PC-3 (cell line): ENCODE measurements at regions not wholly inside any gene's neighbourhood (a gene's known extent, or its start where the extent isn't known, plus 50 kb on each side); places are given as distances from the start of the nearest gene placed in this dataset.

Source experiments
- EZH2 ChIP-seq: fragments of 300-600 bp; sonication (generic); IDR thresholded peaks from one replicate; pipeline ENCODE4 v1.6.1; 2017; ENCODE audit warnings: antibody characterized with exemption, mild to moderate bottlenecking, low read length; ENCODE audit not compliant: unreplicated experiment
- EZH2phosphoT487 ChIP-seq: fragments of 300-600 bp; sonication (generic); IDR thresholded peaks from 2 replicates; pipeline ENCODE4 v1.6.1; 2018; ENCODE audit warnings: mild to moderate bottlenecking, antibody characterized with exemption, low read length, borderline replicate concordance
- TF ChIP-seq, protein P1 (sequence below): fragments of 300-600 bp; sonication (generic); conservative IDR thresholded peaks from 2 replicates; pipeline ENCODE4 v1.5.1; 2017; ENCODE audit warnings: antibody characterized with exemption, low read depth, mild to moderate bottlenecking, low read length

DNA sequence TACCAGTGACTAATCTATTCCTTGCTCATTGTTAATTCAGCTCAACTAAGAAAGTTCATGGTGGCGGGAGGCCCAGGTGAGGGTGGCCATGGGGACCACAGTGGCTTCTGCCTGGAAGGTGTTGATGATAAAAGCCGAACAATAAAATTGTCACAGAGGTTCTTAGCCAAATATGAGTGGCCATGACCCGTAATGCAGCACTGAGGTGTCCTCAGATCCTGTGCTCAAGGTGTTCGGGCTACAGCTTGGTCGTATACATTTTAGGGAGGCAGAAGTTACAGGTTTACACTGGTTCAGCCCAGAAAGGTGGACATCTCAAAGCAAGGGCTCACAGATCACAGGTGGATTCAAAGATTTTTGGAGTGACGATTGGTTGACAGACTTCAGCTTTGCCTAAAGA, 98.5 kb upstream of the SNTG2 start:
- TF ChIP-seq, protein P1, sequence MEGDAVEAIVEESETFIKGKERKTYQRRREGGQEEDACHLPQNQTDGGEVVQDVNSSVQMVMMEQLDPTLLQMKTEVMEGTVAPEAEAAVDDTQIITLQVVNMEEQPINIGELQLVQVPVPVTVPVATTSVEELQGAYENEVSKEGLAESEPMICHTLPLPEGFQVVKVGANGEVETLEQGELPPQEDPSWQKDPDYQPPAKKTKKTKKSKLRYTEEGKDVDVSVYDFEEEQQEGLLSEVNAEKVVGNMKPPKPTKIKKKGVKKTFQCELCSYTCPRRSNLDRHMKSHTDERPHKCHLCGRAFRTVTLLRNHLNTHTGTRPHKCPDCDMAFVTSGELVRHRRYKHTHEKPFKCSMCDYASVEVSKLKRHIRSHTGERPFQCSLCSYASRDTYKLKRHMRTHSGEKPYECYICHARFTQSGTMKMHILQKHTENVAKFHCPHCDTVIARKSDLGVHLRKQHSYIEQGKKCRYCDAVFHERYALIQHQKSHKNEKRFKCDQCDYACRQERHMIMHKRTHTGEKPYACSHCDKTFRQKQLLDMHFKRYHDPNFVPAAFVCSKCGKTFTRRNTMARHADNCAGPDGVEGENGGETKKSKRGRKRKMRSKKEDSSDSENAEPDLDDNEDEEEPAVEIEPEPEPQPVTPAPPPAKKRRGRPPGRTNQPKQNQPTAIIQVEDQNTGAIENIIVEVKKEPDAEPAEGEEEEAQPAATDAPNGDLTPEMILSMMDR, result no peak
- TF ChIP-seq EZH2phosphoT487, result no peak
- no peak for TF ChIP-seq EZH2
